ENCODE measurements at regions not wholly inside any gene's neighbourhood (a gene's known extent, or its start where the extent isn't known, plus 50 kb on each side); places are given as distances from the start of the nearest gene placed in this dataset.

GRCh38 chr13:99845161-99845874 lies 126.2 kb downstream of the ZIC5 start:
- H3K36me3 ChIP-seq (ENCODE audit: control insufficient read depth in 2 of 2, extremely low read depth in 1 of 2, insufficient read depth in 2 of 2, low read length in 2 of 2), result no peaks in the 10 kb centered on the region
- no peak overlapping the region for H3K27ac ChIP-seq (ENCODE audit: control insufficient read depth, insufficient read depth, low read length)
- no peak overlapping the region for H3K4me3 ChIP-seq (ENCODE audit: control insufficient read depth in 2 of 3, extremely low read depth in 1 of 3, insufficient read depth in 2 of 3, low read depth in 1 of 3, low read length in 3 of 3)
- FAIRE-seq (no peak), DNase-seq (ENCODE audit: low read depth, low spot score) (no peak)
- H3K4me1 ChIP-seq (ENCODE audit: control insufficient read depth, extremely low read depth, insufficient read depth, low read length), result no peaks in the 10 kb centered on the region
- no peaks in the 10 kb centered on the region for H4K20me1 ChIP-seq (ENCODE audit: control insufficient read depth, extremely low read depth, insufficient read depth, low read length)
- H2AFZ ChIP-seq (ENCODE audit: control insufficient read depth, low read length), result no peak overlapping the region
- H3K79me2 ChIP-seq (ENCODE audit: control insufficient read depth, insufficient read depth, low read length), result no peaks in the 10 kb centered on the region
- H3K9me3 ChIP-seq (ENCODE audit: control insufficient read depth, low read depth, low read length), result no peaks in the 10 kb centered on the region
- H3K9me1 ChIP-seq (ENCODE audit: control insufficient read depth, extremely low read depth, insufficient read depth, low read length), result no peaks in the 10 kb centered on the region
- no peak overlapping the region for H3K4me2 ChIP-seq (ENCODE audit: control insufficient read depth, extremely low read depth, insufficient read depth, low read depth, low read length)
- dilution Hi-C loops (cut with MboI; ENCODE audit: extremely low pct_ligation_motif_present, low sequenced_read_pairs), result loop anchor here (25.0 kb wide), 1 partner anchor 158 kb away; no protein-coding TSS in a partner anchor
- no peak overlapping the region for H3K9ac ChIP-seq (ENCODE audit: control insufficient read depth, extremely low read depth, insufficient read depth, low read length)
- H3K27me3 ChIP-seq (ENCODE audit: control insufficient read depth, extremely low read depth, insufficient read depth, low read length), result no peaks in the 10 kb centered on the region
- no peak for TF ChIP-seq EZH2 (IDR thresholded peaks at IDR 0.05; ENCODE audit: low read length)
- no peak for TF ChIP-seq CTCF (optimal IDR thresholded peaks at IDR 0.05 in 1 of 3, IDR thresholded peaks at IDR 0.05 in 1 of 3, conservative IDR thresholded peaks at IDR 0.05 in 1 of 3; ENCODE audit: extremely low read depth in 1 of 3, insufficient read depth in 2 of 3, low read length in 3 of 3)

- Histone ChIP-seq H3K9ac (ENCODE audit: control insufficient read depth, extremely low read depth, insufficient read depth, low read length) (no peak overlapping the region), H3K9me3 (ENCODE audit: control insufficient read depth, low read depth, low read length) (no peaks in the 10 kb centered on the region), H3K79me2 (ENCODE audit: control insufficient read depth, insufficient read depth, low read length) (no peaks in the 10 kb centered on the region), H3K4me2 (ENCODE audit: control insufficient read depth, extremely low read depth, insufficient read depth, low read depth, low read length) (no peak overlapping the region), H3K27ac (ENCODE audit: control insufficient read depth, insufficient read depth, low read length) (no peak overlapping the region), H3K4me1 (ENCODE audit: control insufficient read depth, extremely low read depth, insufficient read depth, low read length) (no peaks in the 10 kb centered on the region), H3K9me1 (ENCODE audit: control insufficient read depth, extremely low read depth, insufficient read depth, low read length) (no peaks in the 10 kb centered on the region), H4K20me1 (ENCODE audit: control insufficient read depth, extremely low read depth, insufficient read depth, low read length) (no peaks in the 10 kb centered on the region), H3K36me3 (ENCODE audit: control insufficient read depth in 2 of 2, extremely low read depth in 1 of 2, insufficient read depth in 2 of 2, low read length in 2 of 2) (no peaks in the 10 kb centered on the region), H2AFZ (ENCODE audit: control insufficient read depth, low read length) (no peak overlapping the region), H3K4me3 (ENCODE audit: control insufficient read depth in 2 of 3, extremely low read depth in 1 of 3, insufficient read depth in 2 of 3, low read depth in 1 of 3, low read length in 3 of 3) (no peak overlapping the region), H3K27me3 (ENCODE audit: control insufficient read depth, extremely low read depth, insufficient read depth, low read length) (no peaks in the 10 kb centered on the region)
- dilution Hi-C loops (cut with MboI; ENCODE audit: extremely low pct_ligation_motif_present, low sequenced_read_pairs), result loop anchor here (25.0 kb wide), 1 partner anchor 157 kb away; no protein-coding TSS in a partner anchor
- FAIRE-seq, result no peak
- no peak for DNase-seq (ENCODE audit: low read depth, low spot score)
- TF ChIP-seq CTCF (optimal IDR thresholded peaks at IDR 0.05 in 1 of 3, IDR thresholded peaks at IDR 0.05 in 1 of 3, conservative IDR thresholded peaks at IDR 0.05 in 1 of 3; ENCODE audit: extremely low read depth in 1 of 3, insufficient read depth in 2 of 3, low read length in 3 of 3) (no peak), EZH2 (IDR thresholded peaks at IDR 0.05; ENCODE audit: low read length) (no peak)
Measured at GRCh38 chr13:99844421-99844820, 127.1 kb downstream of the ZIC5 start.
